ENCODE measurements at regions not wholly inside any gene's neighbourhood (a gene's known extent, or its start where the extent isn't known, plus 50 kb on each side); places are given as distances from the start of the nearest gene placed in this dataset.

GRCh38 chr2:13103151-13103550 lies 386.4 kb downstream of the TRIB2 start:
- no peak for TF ChIP-seq GATA3 (IDR thresholded peaks at IDR 0.05; ENCODE audit: low read depth, low read length)
- no peak for TF ChIP-seq GATA2 (IDR thresholded peaks at IDR 0.05; ENCODE audit: low read depth, low read length)

All from SH-SY5Y (cell line).